ENCODE measurements at regions not wholly inside any gene's neighbourhood (a gene's known extent, or its start where the extent isn't known, plus 50 kb on each side); places are given as distances from the start of the nearest gene placed in this dataset. TPM values are rescaled to one million over a fixed set of nuclear protein-coding genes. Genes with fewer than 3 reads are reported as not detected.

DNA sequence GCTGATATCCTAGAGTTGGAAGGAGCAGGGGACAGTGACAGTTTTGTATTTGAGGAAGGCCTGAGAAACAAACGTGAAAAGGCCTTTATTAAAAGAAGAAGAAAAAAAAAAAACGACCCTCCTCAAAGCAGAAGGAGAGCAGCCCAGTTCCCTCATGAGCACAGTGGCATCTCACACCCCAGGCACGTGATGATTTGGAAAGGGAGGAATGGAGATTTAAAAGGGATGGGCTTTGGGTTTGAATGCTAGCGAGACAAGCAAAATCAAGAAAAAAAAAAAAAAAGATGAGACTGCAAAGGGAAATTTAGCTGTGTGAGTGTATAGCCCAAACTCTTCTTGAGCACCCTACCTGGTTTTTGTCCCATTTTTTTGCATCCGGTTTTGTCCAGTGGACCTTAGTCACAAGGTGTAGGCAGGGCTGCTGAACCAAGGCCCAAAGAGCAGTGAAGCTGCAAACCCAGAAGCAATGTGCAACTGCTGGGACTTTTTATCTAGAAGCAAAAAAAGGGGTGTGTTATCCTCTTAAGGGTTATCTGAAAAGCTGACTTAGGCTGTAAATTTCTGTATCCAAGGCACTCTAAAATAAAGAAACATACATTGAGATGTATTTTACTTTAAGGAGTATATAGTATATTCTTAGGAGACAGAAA is 54.5 kb upstream of the RREB1 start:
- H3K27me3 ChIP-seq: no peaks in the 10 kb centered on the region
- H3K4me3 ChIP-seq: no peak overlapping the region
- DNase-seq: no peak
- H3K27ac ChIP-seq: peak overlapping the region; percentile 10 to 34
- H3K9me3 ChIP-seq: no peaks in the 10 kb centered on the region
- TF ChIP-seq CTCF (IDR thresholded peaks at IDR 0.05) (no peak), POLR2A (IDR thresholded peaks at IDR 0.05) (no peak)
- no peaks in the 10 kb centered on the region for H3K36me3 ChIP-seq
- H3K4me1 ChIP-seq: no peaks in the 10 kb centered on the region
- intact Hi-C loops (cut with DNase I; ENCODE audit: low total_unique reads): no loop called here

Small RNAs in the stretch of these regions (small RNA-seq; reads per million reads assigned to genes)
- not detected for gene RN7SL554P

All from uterus (tissue), 3 donors.